Stimulated activated CD4-positive, alpha-beta T cell treated with anti-CD3 and anti-CD28 coated beads, Interleukin-1b, Interleukin-23, amount 100 ng/mL, for 24 hours (primary cell): ENCODE measurements at regions not wholly inside any gene's neighbourhood (a gene's known extent, or its start where the extent isn't known, plus 50 kb on each side); places are given as distances from the start of the nearest gene placed in this dataset.
"Not testable (repeated sequence)": the region's sequence is repeated elsewhere in the genome, so short reads cannot be mapped to it uniquely, and the experiment has no call there.

Experiments
- DNase-seq, 4 experiments: peaks; one replicate each; pipeline ENCODE4 v3.0.0-alpha.2; 2020; ENCODE audit warnings: low read depth in 4 of 4, low spot score in 1 of 4

DNA sequence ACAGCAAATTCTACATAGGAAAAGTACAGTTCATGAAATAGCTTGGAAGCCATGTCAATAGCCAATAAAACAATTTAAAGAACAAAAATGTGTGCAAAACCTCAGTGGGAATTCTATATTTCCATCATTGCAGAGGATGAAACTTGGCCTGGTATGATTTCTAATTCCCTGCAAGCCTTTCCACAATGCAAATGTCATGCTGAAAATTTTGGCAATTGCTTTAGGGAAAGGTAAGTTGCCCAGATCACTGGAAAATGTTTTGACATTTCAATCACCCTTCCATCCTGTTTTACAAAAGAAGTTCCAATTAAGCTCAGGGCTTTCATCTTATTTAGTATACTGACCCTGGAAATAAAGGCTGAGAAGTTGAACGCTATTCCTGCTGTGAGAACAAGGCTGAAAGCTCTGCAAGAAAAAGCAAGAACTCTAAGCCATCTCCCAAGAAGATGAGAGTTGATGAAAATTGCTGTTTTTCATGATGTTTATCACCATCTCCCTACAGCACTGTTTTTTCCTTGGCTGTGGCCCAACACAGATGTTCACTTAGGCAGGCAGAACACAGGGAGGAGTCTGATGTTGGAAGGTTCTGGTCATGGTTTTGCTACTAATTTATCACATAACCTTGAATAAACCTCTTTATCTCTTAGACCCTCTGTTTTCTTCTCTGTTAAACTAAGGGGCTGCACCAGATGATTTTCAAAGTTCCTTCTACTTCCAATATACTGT is 263.7 kb downstream of the KCTD12 start:
- no peak for DNase-seq

DNA sequence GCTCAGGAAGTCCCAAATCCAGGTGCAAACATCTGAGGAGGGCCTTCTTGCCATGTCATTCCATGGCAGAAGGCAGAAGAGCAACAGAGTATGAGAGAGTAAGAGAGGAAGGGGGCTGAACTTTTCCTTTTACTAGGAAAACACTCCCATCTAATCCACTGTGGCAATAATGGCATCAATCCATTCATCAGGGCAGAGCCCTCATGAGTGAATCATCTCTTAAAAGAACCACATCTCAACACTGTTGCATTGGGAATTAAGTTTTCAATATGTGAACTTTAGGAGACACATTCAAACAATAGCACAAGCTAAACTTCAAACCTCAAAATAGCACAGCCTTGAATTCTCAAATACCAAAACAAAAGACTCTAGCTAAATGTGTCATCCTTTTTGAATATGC is 264.5 kb downstream of the KCTD12 start:
- DNase-seq: no peak

DNA sequence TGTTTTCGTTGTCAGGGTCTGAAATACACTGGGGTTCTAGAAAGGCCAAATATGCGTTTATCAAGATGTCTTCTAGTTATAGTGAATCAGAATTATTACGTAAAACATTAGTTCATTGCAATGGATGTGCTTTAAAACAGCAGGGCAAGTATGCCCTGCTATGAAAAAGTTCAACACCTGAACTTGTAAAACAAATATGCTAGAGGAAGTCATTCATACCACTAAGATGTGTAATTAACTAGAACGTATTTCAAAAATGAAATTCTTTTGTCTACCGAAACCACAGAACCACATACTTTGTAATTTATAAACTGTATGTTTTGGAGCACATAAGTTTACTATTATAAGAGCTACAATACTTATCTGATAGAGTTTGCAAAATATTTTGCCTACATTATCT is 266.2 kb downstream of the KCTD12 start:
- no peak for DNase-seq

DNA sequence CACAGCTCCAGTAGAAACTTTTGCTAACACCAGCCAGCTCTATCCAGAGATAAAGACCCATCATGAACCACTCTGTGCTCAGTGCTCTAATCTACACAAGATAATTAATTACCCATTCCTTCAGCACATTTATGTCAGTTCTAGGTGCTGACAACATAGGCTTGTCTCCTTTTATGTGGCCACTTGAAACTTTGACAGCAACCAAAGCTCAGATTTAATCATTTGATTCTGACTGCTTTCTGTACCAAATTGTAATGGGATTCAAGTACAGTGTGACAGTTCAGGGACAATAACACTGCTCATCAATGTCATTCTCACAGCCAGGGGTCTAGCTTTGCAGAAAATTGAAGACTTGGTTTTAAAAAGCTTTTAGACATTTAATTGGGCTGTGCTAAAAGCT is 266.6 kb downstream of the KCTD12 start:
- DNase-seq: no peak

DNA sequence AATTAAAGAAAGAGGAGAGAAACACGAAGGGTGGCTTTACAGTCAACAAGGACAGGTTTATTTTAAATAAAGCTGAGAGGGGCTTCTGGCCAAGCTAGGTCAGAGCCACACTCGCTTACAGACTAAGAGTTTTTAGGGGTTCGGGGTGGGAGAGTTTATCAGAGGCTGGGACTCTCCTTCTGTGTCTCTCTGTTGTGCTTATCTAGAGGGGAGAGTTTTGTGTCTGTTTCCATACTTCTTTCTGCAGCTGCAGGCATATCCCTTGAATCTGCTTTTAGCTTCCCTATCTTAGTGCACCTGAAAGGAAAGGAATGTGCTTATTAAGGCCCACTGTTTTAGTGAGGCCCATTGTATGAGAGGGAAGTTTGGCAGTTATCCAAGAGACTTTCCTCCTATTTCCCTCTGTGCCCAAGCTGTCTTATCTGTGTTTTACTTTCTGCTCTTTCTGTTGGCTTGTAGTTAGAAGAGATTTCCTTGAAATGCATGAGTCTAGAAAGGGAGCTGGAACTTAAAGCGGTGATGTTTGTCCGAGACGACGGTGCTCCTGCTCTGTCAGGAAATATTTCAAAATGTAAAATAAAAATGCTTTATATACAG is 275.3 kb downstream of the KCTD12 start:
- no peak for DNase-seq

DNA sequence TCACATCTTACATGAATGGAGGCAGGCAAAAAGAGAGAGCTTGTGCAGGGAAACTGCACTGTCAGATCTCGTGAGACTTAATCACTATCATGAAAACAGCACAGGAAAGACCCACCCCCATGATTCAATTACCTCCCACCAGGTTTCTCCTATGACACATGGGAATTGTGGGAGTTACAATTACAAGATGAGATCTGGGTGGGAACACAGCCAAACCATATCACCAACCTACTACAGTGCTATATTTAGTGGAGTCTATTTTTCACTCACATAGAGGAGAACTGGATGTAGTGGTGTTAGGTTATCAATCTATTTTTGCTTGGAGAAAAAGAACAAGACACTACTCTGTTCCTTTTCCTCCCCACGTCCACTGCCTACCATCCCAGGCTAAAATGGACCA is 276.6 kb downstream of the KCTD12 start:
- DNase-seq: no peak

DNA sequence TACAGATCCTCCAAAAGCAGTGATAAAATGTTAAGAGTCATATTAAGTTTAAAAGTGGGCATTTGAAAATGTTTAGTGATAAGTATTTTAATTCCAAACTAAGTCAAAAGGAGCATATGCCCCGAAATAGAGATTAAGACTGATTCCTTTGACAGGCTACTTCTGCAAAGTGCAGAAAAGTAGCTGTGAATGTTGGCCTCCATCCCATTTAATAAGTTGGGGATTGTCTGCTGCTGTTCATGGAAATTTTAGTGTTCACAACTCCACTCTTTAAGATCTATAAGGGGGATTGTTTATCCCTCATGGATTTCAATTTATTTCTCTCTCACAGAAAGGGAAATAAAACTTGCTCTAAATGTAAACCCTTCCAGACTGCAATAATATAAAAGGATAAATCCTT is 278.3 kb downstream of the KCTD12 start:
- DNase-seq: no peak

DNA sequence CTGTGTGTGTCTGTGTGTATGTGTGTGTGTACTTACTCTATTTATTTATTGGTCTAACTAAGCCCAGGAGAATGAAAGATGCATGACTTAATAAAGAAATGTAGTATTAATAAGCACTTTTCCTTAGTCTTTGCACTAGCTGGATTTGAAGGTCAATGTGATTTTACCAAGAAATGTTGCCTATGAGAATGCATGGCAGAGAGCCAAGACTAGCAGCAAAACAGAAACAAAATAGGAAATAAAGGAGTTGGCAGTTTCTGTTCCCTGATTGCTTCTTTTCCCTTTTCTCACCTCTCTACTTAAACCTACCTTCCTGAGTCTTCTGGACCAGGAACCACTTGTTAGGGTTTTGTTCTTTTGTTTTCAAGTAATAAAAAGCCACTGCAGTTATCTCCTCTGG is 286.1 kb downstream of the KCTD12 start:
- DNase-seq: no peak

DNA sequence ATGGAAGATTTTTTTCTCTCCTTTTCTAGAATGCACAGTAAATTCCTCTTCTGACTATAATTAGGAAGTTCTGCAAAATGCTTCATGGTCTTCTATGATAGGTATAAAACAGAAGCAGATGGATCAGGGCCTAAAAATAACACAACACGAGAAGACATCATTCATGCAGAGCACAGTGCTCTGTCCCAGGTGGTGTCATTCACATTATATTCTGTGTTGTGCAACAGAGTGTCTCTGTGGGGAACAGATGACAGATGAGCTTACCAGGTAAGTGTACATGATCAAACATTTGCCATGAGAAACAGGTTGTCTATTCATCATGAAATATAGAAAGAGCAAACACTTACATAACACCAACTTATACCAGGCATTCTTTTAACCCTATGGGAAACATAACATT is 288.3 kb downstream of the KCTD12 start:
- no peak for DNase-seq

DNA sequence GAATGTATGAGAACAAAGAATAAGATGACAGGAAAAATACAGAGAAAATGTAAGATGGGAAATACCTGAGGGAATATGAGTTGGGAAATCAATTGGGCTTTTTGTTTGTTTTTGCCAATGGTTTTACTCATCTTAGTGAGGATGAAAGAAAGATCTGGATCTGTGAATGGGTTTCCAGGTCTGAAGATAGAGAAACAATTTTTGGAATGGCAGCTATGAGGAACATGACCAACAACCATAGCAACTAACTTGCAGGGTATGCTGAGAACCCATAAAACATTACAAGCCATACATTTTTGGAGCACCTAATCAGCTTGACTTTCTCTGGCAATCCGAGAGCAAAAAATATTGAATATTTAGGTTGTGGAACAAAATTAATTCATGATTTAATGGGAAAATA is 290.0 kb downstream of the KCTD12 start:
- no peak for DNase-seq

DNA sequence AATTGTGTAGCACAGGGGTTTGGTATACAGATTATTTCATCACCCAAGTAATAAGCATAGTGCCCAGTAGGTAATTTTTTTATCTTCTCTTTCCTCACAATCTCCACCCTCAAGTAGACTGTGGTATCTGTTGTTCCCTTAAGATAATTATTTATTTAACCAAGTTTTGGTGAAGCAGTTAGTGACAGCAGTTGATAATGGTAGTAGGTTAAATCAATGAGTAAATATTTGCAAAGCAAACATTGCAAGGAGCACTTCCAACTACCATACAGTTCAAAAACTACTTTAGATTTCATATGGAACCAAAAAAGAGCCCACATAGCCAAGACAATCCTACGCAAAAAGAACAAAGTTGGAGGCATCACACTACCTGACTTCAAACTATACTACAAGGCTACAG is 291.8 kb downstream of the KCTD12 start:
- DNase-seq: no peak

DNA sequence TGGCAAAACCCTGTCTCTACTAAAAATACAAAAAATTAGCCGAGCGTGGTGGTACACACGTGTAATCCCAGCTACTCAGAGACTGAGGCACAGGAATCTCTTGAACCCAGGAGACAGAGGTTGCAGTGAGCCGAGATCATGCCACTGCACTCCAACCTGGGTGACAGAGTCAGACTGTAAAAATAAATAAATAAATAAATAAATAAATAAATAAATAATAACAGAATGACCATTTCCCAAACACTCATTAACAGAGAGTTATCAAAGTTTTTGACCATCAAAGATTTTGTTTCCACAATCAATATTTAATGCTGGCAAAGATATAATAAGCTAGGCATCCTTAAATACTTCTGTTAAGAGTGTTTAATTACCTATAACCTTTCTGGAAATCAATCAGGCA is 299.4 kb downstream of the KCTD12 start:
- no peak for DNase-seq

DNA sequence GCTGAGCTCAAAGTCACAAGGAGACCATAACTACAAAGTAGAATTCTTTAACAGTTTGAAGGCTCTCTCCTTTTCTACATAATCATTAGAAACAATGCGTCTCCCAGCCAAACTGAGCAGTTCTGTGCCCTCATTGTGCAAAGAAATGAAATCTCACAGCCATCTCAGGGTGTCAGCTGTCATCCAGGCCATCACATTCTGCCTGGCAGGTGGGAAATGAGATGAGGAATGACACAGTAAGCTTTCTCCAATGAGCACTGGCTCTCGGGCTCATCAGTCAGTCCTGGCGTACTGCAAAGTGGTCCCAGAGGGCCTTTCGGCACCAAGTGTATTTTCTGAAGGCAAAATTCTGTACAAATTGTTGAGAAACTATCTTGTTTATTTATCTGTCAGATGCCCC is 306.5 kb downstream of the KCTD12 start:
- no peak for DNase-seq

DNA sequence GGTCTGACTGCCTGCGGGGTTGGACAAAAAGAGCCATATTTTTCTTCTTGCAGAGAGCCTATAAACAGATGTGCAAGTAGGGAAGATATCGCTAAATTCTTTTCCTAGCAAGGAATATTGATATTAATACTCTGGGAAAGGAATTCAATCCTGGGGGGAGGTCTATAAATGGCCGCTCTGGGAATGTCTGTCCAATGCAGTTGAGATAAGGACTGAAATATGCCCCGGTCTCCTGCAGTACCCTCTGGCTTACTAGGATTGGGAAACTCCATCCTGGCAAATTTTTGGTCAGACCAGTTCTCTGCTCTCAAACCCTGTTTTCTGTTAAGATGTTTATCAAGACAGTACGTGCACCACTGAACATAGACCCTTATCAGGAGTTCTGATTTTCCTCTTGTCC is 310.6 kb downstream of the KCTD12 start:
- DNase-seq: not testable (repeated sequence)

DNA sequence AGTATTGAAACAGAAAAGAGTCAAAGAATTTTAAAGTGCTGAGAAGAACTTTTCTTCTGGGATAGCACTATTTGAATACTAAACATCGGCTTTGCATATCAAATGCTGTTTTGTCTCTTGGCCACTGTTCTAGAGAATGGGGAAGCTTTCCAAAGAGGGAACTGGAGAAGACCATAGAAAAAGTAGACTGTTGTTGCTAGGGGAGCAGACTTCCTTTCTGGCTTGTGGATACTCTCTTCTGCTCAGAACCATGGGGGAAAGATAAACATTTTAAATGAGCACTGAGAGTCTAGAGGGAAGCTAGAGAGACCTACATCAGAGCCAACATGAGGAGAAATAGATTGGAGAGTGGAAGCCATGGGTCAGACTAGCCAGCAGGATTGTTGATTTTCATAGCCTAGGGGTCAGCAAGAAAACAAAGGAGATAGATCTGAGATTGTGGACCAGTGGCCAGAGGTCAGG is 315.7 kb downstream of the KCTD12 start:
- no peak for DNase-seq

DNA sequence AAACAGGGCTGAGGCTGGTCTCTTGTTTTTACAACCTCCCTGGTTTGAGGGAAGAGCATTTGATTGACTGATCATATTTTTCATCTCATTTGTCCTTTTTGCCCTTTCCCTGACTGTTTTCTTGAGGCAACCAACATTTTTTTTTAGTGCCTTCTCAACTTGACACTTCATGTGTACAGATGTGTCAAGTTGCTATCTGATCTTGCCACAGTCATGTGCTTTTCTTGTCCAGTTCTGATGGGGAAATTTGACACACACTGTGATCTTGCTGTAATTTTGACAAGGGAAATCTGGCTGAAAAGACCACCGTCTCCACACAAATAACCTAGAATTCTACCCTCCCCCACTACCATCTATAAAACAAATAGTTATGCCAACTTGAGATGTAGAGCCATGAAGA is 329.6 kb downstream of the KCTD12 start:
- DNase-seq: no peak

DNA sequence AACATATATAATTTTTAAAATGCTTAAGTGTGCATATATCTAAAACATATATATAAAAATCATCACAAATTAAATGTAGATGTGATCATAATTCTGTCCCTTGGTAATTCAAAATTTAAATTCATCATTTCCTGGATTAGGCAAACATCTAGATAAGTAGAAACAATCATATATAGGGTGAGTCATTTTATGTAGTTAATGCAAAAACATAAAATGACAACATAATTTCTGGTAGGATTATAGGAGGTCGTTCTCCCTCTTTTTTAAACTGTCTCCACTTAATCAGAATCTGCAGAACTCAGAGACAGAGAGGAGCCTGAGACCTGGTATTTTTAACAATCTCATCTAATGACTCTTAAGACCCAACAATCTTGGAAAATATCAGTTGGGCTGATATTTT is 333.4 kb downstream of the KCTD12 start:
- no peak for DNase-seq

DNA sequence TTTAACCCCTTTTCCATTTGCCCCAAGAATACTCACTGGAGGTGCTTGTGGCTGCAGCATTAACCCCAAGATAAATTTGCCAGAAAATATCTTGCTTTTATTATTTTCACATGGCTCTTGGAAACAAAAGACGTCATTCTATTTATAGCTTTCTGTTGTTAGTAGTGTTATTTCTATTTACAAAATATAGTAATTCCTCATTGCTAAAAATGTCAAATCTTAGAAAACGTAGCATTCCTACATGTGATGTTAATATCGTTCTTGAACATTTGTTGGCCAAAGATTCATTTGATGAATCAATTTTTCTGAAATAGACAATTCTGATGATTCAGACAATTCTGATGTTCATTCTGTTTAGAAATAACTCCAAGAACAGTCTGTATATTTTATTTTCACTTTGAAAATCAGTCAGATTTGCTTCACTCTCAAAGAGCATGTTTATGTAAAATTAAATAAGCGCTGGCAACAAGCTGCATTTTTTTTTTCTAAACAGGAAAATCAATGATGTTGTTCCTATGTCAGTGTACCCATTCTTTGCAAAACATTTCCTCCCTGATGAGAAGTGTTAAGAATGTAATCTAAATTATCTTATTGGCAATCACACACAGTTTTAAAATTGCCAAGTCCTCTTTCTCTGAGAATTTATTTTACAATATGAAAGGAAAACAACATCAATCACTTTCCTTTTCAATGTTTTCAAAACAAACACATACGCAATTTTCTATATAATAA is 334.0 kb downstream of the KCTD12 start:
- DNase-seq: no peak

DNA sequence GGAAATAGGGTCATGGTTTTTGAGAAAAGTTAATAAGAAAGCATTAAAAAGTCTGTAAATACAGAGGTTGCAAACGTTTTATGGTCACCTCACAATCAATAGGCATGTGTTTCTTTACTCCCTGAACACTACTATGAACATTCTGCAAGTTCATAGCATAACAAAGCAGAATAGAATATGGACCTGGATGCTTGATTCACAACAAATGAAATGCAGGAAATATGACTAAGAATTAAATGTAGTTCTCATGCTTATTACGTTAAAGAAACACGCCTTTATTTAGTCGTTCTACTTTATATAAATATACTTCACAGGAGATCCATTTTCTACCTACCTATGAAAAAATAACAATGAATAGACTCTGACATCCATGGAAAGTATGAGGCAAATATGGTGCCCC is 344.0 kb downstream of the KCTD12 start:
- DNase-seq: no peak

DNA sequence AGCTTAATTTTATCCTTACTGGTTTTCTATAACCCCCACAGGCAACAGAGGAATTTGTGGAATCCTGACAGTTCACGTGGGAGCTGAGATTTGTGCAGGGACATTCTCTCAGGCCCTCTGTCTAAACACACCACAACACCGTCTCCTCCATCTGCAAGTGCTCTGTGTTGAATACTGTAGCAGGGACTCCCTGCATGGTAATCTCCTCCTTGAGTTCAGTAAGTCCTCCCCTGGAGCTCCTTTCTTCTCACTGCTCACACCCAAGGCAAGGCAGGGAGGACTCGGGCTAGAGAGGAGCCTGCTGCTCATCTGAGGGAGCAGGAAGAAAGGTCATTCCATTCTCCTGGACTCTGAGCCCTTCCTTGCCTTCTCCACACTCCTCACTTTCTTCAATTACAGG is 348.2 kb downstream of the KCTD12 start:
- DNase-seq: no peak

DNA sequence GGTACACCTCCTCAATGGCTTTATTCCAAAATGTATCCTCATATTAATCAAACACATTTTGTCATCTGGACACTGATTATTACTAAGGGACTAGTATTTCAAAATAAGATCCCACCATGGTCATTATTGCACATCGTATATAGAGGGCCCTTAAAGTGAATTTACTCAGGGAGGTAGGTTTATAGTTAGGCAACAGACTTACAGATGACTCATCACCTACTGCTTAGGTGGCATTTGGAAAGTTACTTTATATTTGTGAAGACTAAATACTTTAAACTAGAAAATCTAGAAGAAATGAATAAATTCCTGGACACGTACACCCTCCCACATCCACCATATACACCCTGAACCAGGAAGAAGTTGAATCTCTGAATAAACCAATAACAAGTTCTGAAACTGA is 353.0 kb downstream of the KCTD12 start:
- no peak for DNase-seq

DNA sequence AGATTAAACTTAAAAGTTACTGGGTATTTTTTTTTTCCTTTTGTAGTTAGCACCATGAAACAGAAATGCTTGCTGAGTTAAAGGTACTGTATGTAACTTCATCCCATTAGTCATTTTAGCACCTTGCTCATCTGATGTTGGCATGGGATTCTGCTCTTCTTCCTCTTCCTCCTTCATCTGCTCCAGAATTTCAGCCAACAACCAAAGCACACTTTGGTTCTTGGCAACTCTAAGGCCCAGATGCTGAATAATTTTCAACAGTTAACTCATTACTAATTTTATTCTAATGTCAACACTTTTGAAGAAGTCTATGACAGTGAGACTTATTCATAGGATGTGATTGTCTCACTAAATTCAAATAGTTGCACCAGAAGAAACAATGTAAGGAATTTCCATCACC is 359.2 kb downstream of the KCTD12 start:
- no peak for DNase-seq
